Lower lobe of right lung (tissue), 2 donors: ENCODE measurements at regions not wholly inside any gene's neighbourhood (a gene's known extent, or its start where the extent isn't known, plus 50 kb on each side); places are given as distances from the start of the nearest gene placed in this dataset.

Experiments
- ATAC-seq, 2 donors: fragments of 200-7000 bp; cut with Tn5 transposase; one replicate each; pipeline ENCODE4 v1.9.1; 2020 to 2022; ENCODE audit warnings: mild to moderate bottlenecking in 2 of 2, moderate library complexity in 2 of 2
- DNase-seq: peaks from one replicate; pipeline ENCODE4 v3.0.0-alpha.2; 2020
- H3K27ac ChIP-seq: fragments of 200-600 bp; one replicate; pipeline ENCODE4 v1.8.0; 2022
- H3K27me3 ChIP-seq: fragments of 200-600 bp; one replicate; pipeline ENCODE4 v1.8.0; 2022; ENCODE audit warnings: low read depth
- H3K36me3 ChIP-seq: fragments of 200-600 bp; one replicate; pipeline ENCODE4 v1.8.0; 2022; ENCODE audit warnings: mild to moderate bottlenecking
- H3K4me1 ChIP-seq: fragments of 200-600 bp; one replicate; pipeline ENCODE4 v1.8.0; 2022
- H3K4me3 ChIP-seq: fragments of 200-600 bp; one replicate; pipeline ENCODE4 v1.8.0; 2022; ENCODE audit warnings: mild to moderate bottlenecking
- H3K9me3 ChIP-seq: fragments of 200-600 bp; one replicate; pipeline ENCODE4 v1.8.0; 2022
- intact Hi-C: fragments of 100-400 bp; cut with DNase I; formaldehyde crosslinking; loops from one replicate; pipeline ENCODE4 v1.11.0; 2022
- TF ChIP-seq, protein P1 (sequence below): fragments of 200-600 bp; IDR thresholded peaks from one replicate; pipeline ENCODE4 v1.8.0; 2022; ENCODE audit warnings: antibody characterized with exemption, mild to moderate bottlenecking
- donor health status: DM: no; HTN: yes; CAD: no; lungs with severe emphysema.

DNA sequence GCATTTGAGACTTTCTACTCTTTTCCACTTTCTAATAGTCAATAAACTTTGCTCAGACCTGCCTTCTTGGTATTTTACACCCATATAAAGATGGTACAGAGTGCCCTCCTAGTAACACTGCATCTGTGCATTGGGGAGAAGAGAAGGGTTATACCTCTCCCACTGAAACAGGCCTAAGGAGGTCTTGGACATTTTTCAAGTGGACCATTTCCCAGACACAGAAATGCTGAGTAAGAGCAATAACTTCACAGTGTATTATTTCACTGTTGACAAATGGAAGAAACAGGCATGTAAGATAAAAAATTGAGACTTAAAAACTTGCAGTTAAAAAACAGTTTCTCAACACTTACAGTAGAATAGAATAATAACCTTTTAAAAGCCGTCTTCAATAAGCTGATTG lies 1224.0 kb upstream of the CDH18 start:
- intact Hi-C loops = no loop called here
- ATAC-seq (no peak), DNase-seq (no peak)
- no peaks in the 10 kb centered on the region for H3K9me3 ChIP-seq
- H3K27me3 ChIP-seq = no peaks in the 10 kb centered on the region
- H3K4me1 ChIP-seq = no peaks in the 10 kb centered on the region
- TF ChIP-seq, protein P1, sequence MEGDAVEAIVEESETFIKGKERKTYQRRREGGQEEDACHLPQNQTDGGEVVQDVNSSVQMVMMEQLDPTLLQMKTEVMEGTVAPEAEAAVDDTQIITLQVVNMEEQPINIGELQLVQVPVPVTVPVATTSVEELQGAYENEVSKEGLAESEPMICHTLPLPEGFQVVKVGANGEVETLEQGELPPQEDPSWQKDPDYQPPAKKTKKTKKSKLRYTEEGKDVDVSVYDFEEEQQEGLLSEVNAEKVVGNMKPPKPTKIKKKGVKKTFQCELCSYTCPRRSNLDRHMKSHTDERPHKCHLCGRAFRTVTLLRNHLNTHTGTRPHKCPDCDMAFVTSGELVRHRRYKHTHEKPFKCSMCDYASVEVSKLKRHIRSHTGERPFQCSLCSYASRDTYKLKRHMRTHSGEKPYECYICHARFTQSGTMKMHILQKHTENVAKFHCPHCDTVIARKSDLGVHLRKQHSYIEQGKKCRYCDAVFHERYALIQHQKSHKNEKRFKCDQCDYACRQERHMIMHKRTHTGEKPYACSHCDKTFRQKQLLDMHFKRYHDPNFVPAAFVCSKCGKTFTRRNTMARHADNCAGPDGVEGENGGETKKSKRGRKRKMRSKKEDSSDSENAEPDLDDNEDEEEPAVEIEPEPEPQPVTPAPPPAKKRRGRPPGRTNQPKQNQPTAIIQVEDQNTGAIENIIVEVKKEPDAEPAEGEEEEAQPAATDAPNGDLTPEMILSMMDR = no peak
- no peaks in the 10 kb centered on the region for H3K36me3 ChIP-seq
- H3K27ac ChIP-seq = no peak overlapping the region
- no peak overlapping the region for H3K4me3 ChIP-seq

DNA sequence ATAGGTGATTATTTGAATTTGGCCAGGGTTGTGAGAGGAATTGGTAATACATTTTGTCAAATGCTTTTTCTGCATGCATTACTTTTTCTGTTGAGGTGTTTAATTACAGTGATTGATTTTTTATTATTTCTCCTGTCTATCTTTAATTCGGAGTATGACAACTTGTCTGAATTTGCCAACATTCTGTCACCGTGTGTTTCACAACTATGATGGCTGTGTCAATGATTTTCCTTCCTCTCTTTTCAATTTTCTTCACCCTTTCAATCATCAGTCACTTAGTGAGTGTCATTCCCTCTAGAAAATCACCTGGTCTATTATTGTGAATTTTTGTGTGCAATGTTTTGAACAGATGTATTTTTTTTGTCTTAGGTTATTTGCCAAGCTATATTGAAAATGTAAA lies 1221.4 kb upstream of the CDH18 start:
- ATAC-seq = no peak
- H3K27me3 ChIP-seq = no peaks in the 10 kb centered on the region
- TF ChIP-seq, protein P1 = no peak

DNA sequence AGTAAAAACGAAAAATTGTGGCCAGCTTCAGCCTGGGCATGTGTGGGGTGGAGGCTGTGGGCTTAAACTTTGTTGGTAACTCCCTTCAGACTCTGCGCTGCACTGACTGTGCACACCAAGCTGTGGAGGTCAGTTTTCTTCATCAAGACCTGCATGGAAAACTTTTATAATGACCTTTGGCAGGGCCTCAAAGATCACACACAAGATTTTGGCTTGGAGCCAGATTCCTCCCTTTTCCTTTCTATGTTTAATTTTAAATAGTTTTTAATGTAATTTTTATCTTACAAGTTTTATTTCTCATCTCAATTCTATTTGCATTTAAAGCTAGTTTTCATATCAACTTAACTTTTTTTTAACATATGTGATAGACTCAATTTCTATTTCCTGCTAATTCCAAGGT lies 1211.1 kb upstream of the CDH18 start:
- intact Hi-C loops = no loop called here
- H3K27me3 ChIP-seq = no peaks in the 10 kb centered on the region
- H3K9me3 ChIP-seq = no peaks in the 10 kb centered on the region
- ATAC-seq (no peak), DNase-seq (no peak)
- H3K27ac ChIP-seq = no peak overlapping the region
- no peaks in the 10 kb centered on the region for H3K36me3 ChIP-seq
- TF ChIP-seq, protein P1 = no peak
- H3K4me3 ChIP-seq = no peak overlapping the region
- no peaks in the 10 kb centered on the region for H3K4me1 ChIP-seq

More for the DNA sequence above, 1221.4 kb upstream of the CDH18 start:
- Histone ChIP-seq H3K4me3 (no peak overlapping the region), H3K27ac (no peak overlapping the region), H3K9me3 (no peaks in the 10 kb centered on the region), H3K4me1 (no peaks in the 10 kb centered on the region), H3K36me3 (no peaks in the 10 kb centered on the region)
- no peak for DNase-seq
- intact Hi-C loops = no loop called here

DNA sequence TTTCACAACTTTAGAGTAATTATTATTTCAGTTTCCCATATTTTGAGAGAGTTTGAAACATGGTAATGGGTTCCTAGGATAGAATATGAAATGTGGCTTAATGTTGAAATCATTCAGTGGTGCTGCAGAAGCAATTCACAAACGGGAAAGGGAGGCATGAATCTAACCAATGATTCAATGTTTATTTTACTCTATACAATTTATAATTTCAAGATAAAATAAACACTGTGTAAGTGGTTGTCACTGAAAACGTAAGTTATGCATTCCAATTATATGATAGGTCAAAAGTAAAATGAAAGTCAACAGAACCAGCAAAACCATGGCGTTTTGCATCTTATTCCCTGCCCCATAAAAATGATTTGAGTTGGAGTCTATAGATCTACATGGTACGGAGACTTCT lies 1207.1 kb upstream of the CDH18 start:
- no peak overlapping the region for H3K4me3 ChIP-seq
- intact Hi-C loops = no loop called here
- no peak for ATAC-seq

DNA sequence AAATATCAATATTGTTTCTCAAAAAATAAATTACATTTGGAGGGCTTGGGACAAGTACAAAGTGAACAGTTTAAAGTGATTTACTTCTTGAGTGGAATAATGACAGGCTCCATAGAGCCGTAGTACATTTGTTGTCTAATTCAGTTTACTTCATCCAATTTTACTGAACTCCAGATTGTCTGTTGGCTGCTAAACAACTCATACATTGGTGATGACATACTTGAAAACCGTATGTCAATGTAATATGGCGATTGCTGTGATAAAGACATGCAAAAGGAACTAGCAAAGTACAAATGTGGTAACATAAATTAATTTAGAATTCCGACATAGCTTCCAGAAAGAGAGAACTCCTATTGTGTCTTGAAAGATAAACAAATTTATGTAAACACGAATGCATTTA lies 1197.5 kb upstream of the CDH18 start:
- no peaks in the 10 kb centered on the region for H3K36me3 ChIP-seq
- no peak for ATAC-seq
- H3K4me1 ChIP-seq = no peaks in the 10 kb centered on the region
- TF ChIP-seq, protein P1 = no peak
- intact Hi-C loops = no loop called here
- no peaks in the 10 kb centered on the region for H3K9me3 ChIP-seq
- no peaks in the 10 kb centered on the region for H3K27me3 ChIP-seq
- no peak overlapping the region for H3K4me3 ChIP-seq
- no peak for DNase-seq
- no peak overlapping the region for H3K27ac ChIP-seq

More for the DNA sequence above, 1207.1 kb upstream of the CDH18 start:
- H3K4me1 ChIP-seq = no peaks in the 10 kb centered on the region
- DNase-seq = no peak
- no peak overlapping the region for H3K27ac ChIP-seq
- H3K27me3 ChIP-seq = no peaks in the 10 kb centered on the region
- H3K36me3 ChIP-seq = no peaks in the 10 kb centered on the region
- H3K9me3 ChIP-seq = no peaks in the 10 kb centered on the region
- TF ChIP-seq, protein P1 = no peak

DNA sequence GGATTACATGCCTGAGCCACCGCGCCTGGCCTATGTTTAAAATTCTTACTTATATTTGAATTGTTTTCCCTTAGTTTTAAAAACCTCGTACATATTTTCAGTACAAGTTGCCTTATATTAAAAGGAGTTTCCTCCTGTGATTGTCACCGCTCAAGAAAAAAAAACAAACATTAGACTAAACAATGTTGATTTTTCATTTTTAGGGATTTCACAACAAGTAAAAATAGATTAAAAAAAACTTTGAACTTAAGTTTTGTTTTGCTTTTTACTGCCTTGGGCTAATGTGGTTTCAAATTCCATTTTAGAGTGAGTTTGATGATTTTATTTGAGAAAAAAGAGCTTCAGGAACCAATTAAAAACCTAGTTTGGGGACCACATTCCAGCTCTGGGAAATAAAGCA lies 1196.6 kb upstream of the CDH18 start:
- H3K27ac ChIP-seq = no peak overlapping the region
- no peaks in the 10 kb centered on the region for H3K27me3 ChIP-seq
- no peaks in the 10 kb centered on the region for H3K4me1 ChIP-seq
- DNase-seq = no peak
- H3K36me3 ChIP-seq = no peaks in the 10 kb centered on the region
- no peaks in the 10 kb centered on the region for H3K9me3 ChIP-seq
- no peak overlapping the region for H3K4me3 ChIP-seq
- intact Hi-C loops = no loop called here
- TF ChIP-seq, protein P1 = no peak
- ATAC-seq = no peak
